Effector memory CD4-positive, alpha-beta T cell (primary cell): ENCODE measurements at regions not wholly inside any gene's neighbourhood (a gene's known extent, or its start where the extent isn't known, plus 50 kb on each side); places are given as distances from the start of the nearest gene placed in this dataset.

Source experiments
- DNase-seq, 3 donors: peaks; one replicate each; pipeline ENCODE4 v3.0.0-alpha.2; 2020
- H3K27ac ChIP-seq: 2 replicates; pipeline ENCODE4 v1.7.0; 2013; ENCODE audit warnings: mild to moderate bottlenecking, low read length, moderate library complexity; ENCODE audit not compliant: insufficient read depth, poor library complexity, severe bottlenecking
- H3K27me3 ChIP-seq: replicated peaks from 2 replicates; pipeline ENCODE4 v1.7.0; 2013; ENCODE audit warnings: mild to moderate bottlenecking, low read length; ENCODE audit not compliant: insufficient read depth, control insufficient read depth, poor library complexity, severe bottlenecking
- H3K36me3 ChIP-seq: 2 replicates; pipeline ENCODE4 v1.7.0; 2013; ENCODE audit warnings: mild to moderate bottlenecking, low read length, moderate library complexity; ENCODE audit not compliant: control insufficient read depth, insufficient read depth
- H3K4me1 ChIP-seq: 2 replicates; pipeline ENCODE4 v1.7.0; 2013; ENCODE audit warnings: low read length, mild to moderate bottlenecking; ENCODE audit not compliant: control insufficient read depth, insufficient read depth, poor library complexity, severe bottlenecking
- H3K4me3 ChIP-seq: 2 replicates; pipeline ENCODE4 v1.7.0; 2013; ENCODE audit warnings: low read length, low read depth, mild to moderate bottlenecking; ENCODE audit not compliant: insufficient read depth, poor library complexity, severe bottlenecking
- H3K9me3 ChIP-seq: 2 replicates; pipeline ENCODE4 v1.7.0; 2013; ENCODE audit warnings: mild to moderate bottlenecking, low read length, moderate library complexity; ENCODE audit not compliant: control insufficient read depth

DNA sequence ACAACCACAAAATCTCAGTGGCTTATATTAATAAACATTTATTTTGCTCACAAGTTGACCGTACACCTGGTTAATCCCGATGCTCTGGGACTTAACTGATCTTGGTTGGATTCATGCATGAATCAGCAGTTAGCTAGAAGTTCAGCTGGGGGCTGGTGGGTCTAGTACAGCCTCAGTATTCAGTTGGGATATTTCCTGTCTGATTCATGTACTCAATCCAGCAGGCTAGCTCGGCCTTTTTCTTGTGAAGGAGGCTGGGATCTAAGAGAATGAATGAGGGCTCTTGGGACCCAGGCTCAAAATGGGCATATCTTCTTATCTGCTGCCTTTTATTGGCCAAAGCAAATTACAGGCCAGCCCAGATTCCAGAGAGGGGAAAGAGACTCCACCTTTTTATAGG, 178.8 kb downstream of the KCTD12 start:
- no peaks in the 10 kb centered on the region for H3K36me3 ChIP-seq
- no peak for DNase-seq
- no peaks in the 10 kb centered on the region for H3K9me3 ChIP-seq
- no peaks in the 10 kb centered on the region for H3K27me3 ChIP-seq
- no peaks in the 10 kb centered on the region for H3K4me1 ChIP-seq
- H3K27ac ChIP-seq = no peak overlapping the region
- no peak overlapping the region for H3K4me3 ChIP-seq

- DNase-seq = no peak
- Histone ChIP-seq H3K4me3 (no peak overlapping the region), H3K36me3 (no peaks in the 10 kb centered on the region)
Measured at GRCh38 chr13:76703621-76704288, 182.4 kb downstream of the KCTD12 start.

GRCh38 chr13:76703216-76703615, 183.0 kb downstream of the KCTD12 start:
- no peaks in the 10 kb centered on the region for H3K27me3 ChIP-seq
- H3K36me3 ChIP-seq = no peaks in the 10 kb centered on the region
- no peaks in the 10 kb centered on the region for H3K9me3 ChIP-seq
- no peak overlapping the region for H3K4me3 ChIP-seq
- H3K27ac ChIP-seq = no peak overlapping the region
- DNase-seq = no peak
- no peaks in the 10 kb centered on the region for H3K4me1 ChIP-seq

More at GRCh38 chr13:76703621-76704288, 182.4 kb downstream of the KCTD12 start:
- no peaks in the 10 kb centered on the region for H3K27me3 ChIP-seq
- H3K9me3 ChIP-seq = no peaks in the 10 kb centered on the region
- no peaks in the 10 kb centered on the region for H3K4me1 ChIP-seq
- H3K27ac ChIP-seq = no peak overlapping the region

DNA sequence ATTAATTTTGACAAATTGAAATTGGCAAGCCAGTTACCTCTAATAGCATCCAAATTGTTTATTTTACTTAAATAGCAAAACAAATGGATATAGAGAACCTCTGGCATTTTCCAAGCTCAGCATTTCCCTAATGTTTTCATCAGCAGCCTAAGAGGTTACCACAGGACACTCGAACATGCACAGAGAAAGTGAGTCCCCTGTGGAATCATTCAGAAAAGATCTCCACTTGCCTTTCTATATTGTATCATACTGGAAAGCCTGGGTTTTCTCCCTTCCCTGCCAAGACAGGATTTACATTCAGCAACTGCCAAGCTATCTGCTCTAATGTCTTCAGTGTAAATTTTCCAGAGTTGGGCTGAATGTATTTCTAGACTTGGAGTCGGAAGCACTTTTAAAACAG, 188.9 kb downstream of the KCTD12 start:
- no peaks in the 10 kb centered on the region for H3K9me3 ChIP-seq
- H3K36me3 ChIP-seq = no peaks in the 10 kb centered on the region
- DNase-seq = no peak
- H3K4me1 ChIP-seq = no peaks in the 10 kb centered on the region
- no peak overlapping the region for H3K4me3 ChIP-seq
- no peak overlapping the region for H3K27ac ChIP-seq
- H3K27me3 ChIP-seq = no peaks in the 10 kb centered on the region

DNA sequence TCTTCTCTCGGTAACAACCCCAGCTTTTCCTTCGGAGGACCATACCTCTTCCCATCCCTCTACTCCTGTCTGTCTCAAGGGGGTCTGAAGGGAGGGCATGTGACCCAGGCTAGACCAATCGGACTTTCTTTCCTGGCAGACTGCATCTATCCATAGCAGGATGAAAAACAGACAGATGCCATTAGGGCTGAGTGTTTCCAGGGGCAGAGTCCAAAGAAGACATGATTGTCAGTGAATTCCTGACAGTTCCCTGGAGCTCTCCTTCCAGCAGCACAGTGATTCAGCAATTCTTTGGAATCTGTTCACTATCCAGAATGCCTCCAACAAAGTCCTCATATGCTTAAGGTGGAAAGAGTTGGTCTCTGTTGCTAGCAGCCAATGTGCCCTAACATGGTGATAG, 189.8 kb downstream of the KCTD12 start:
- Histone ChIP-seq H3K4me1 (no peaks in the 10 kb centered on the region), H3K27me3 (no peaks in the 10 kb centered on the region), H3K36me3 (no peaks in the 10 kb centered on the region), H3K27ac (no peak overlapping the region), H3K4me3 (no peak overlapping the region), H3K9me3 (no peaks in the 10 kb centered on the region)
- no peak for DNase-seq

DNA sequence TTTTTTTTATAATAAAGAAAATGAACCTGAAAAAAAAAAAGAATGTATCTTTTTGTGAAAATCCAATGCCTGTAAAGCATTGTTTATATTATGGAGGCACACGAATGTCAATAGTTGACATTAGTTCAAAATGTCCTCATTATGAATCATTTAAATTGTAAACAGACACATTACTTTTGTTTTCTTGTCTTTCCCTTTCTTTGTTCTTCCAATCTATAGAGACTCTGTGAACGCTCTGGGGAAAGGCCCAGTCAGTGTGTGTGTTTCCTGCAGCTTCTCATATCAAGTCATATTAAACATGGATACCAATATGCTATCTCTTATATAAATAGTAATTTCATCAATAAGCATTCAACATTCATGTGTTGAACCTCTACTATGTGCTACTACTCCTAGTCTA, 193.1 kb downstream of the KCTD12 start:
- Histone ChIP-seq H3K4me3 (no peak overlapping the region), H3K27me3 (no peaks in the 10 kb centered on the region), H3K9me3 (no peaks in the 10 kb centered on the region), H3K36me3 (no peaks in the 10 kb centered on the region), H3K4me1 (no peaks in the 10 kb centered on the region), H3K27ac (no peak overlapping the region)
- no peak for DNase-seq

- Histone ChIP-seq H3K27me3 (no peaks in the 10 kb centered on the region), H3K27ac (no peak overlapping the region), H3K4me1 (no peaks in the 10 kb centered on the region), H3K9me3 (no peaks in the 10 kb centered on the region), H3K36me3 (no peaks in the 10 kb centered on the region), H3K4me3 (no peak overlapping the region)
- DNase-seq = no peak
Measured at GRCh38 chr13:76692346-76692745, 193.9 kb downstream of the KCTD12 start.

DNA sequence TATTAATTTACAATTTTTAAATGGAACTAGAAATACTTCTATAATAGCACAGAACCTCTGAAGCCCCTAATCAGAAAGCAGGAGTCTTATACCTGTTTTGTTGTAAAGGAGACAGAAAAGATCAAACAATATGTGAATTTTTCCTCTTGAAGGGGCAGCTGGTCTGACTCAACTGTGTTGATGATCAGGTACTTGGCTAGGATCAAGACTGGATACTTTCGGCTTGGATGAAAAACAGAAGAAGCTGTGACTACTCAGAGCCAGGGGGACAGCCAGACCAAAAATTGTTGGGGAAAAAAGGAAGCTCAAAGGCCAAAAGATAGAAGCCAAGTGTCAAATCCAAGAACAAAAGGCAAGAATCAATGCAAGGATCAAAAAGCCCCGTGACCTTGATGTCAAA, 195.6 kb downstream of the KCTD12 start:
- H3K36me3 ChIP-seq = no peaks in the 10 kb centered on the region
- H3K9me3 ChIP-seq = no peaks in the 10 kb centered on the region
- DNase-seq = no peak
- no peak overlapping the region for H3K27ac ChIP-seq
- H3K27me3 ChIP-seq = no peaks in the 10 kb centered on the region
- H3K4me3 ChIP-seq = no peak overlapping the region
- H3K4me1 ChIP-seq = no peaks in the 10 kb centered on the region

- Histone ChIP-seq H3K27me3 (no peaks in the 10 kb centered on the region), H3K27ac (no peak overlapping the region), H3K4me1 (no peaks in the 10 kb centered on the region), H3K36me3 (no peaks in the 10 kb centered on the region), H3K4me3 (no peak overlapping the region), H3K9me3 (no peaks in the 10 kb centered on the region)
- DNase-seq = no peak
Measured at GRCh38 chr13:76687467-76687866, 198.7 kb downstream of the KCTD12 start.

DNA sequence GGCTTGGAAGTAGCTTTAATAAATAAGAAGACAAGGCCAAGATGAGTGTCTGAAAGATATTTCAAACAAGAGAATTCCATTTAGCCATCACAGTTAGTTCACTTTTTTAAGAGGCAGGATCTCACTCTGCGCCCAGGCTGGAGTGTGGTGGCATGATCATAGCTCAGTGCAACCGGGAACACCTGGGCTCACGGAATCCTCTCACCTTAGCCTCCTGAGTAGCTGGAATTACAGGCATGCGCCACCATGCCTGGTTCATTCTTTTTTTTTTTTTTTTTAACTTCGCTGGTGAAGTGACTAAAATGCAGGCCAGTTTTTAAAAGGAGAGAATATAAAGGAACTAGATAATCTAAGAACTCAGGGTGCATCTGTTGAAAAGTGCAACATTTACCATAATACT, 200.3 kb downstream of the KCTD12 start:
- no peaks in the 10 kb centered on the region for H3K4me1 ChIP-seq
- H3K27ac ChIP-seq = no peak overlapping the region
- DNase-seq = no peak
- H3K27me3 ChIP-seq = no peaks in the 10 kb centered on the region
- H3K4me3 ChIP-seq = no peak overlapping the region
- no peaks in the 10 kb centered on the region for H3K36me3 ChIP-seq
- H3K9me3 ChIP-seq = no peaks in the 10 kb centered on the region
